ENCODE measurements at regions not wholly inside any gene's neighbourhood (a gene's known extent, or its start where the extent isn't known, plus 50 kb on each side); places are given as distances from the start of the nearest gene placed in this dataset.
"Not testable (repeated sequence)": the region's sequence is repeated elsewhere in the genome, so short reads cannot be mapped to it uniquely, and the experiment has no call there.

DNA sequence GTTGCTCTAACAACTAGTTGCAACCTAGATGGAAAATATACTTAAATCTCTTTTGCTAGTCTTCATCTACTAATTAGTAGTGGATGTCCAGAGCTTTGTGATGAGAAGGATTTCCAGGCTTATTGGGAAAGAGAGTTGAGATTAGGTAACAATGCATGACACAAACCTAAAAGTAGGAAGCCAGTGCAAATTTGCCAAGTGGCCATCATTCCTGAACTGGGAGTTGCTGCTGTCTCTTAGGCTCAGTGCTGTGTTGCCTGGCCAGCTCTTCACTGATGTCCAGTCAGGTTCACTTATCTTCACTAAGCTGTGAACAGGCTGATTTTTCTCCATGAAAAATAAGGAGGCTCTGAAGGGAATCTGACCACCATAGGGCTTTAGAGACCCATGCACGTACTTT lies 105.6 kb upstream of the AMOT start:
- TF ChIP-seq, protein P1, sequence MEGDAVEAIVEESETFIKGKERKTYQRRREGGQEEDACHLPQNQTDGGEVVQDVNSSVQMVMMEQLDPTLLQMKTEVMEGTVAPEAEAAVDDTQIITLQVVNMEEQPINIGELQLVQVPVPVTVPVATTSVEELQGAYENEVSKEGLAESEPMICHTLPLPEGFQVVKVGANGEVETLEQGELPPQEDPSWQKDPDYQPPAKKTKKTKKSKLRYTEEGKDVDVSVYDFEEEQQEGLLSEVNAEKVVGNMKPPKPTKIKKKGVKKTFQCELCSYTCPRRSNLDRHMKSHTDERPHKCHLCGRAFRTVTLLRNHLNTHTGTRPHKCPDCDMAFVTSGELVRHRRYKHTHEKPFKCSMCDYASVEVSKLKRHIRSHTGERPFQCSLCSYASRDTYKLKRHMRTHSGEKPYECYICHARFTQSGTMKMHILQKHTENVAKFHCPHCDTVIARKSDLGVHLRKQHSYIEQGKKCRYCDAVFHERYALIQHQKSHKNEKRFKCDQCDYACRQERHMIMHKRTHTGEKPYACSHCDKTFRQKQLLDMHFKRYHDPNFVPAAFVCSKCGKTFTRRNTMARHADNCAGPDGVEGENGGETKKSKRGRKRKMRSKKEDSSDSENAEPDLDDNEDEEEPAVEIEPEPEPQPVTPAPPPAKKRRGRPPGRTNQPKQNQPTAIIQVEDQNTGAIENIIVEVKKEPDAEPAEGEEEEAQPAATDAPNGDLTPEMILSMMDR (IDR thresholded peaks at IDR 0.05; ENCODE audit: insufficient read depth, low read depth, low read length), result no peak
- H3K4me3 ChIP-seq (ENCODE audit: low read depth, low read length), result no peak overlapping the region
- no peak for DNase-seq (ENCODE audit: low read depth)

DNA sequence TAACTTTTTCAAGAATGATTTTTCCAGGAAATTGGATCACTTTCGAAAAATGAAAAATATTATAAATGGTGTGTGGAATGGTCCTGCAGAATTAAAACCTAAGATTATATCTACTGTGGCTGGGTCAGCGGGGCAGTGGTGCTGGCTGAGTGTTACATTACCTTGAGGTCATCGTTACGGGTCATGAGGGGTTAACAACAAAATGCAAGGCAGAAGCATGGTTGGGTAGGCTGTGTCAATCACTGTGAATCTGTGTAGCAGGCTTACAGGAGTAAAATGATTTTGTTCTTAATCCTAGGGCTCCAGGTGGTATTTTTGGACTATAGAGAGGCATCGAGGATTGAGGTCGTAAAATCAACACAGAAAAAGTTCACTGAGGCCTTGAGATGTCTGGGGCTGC lies 105.2 kb upstream of the AMOT start:
- TF ChIP-seq, protein P1 (IDR thresholded peaks at IDR 0.05; ENCODE audit: insufficient read depth, low read depth, low read length), result no peak
- no peak for DNase-seq (ENCODE audit: low read depth)
- no peak overlapping the region for H3K4me3 ChIP-seq (ENCODE audit: low read depth, low read length)

DNA sequence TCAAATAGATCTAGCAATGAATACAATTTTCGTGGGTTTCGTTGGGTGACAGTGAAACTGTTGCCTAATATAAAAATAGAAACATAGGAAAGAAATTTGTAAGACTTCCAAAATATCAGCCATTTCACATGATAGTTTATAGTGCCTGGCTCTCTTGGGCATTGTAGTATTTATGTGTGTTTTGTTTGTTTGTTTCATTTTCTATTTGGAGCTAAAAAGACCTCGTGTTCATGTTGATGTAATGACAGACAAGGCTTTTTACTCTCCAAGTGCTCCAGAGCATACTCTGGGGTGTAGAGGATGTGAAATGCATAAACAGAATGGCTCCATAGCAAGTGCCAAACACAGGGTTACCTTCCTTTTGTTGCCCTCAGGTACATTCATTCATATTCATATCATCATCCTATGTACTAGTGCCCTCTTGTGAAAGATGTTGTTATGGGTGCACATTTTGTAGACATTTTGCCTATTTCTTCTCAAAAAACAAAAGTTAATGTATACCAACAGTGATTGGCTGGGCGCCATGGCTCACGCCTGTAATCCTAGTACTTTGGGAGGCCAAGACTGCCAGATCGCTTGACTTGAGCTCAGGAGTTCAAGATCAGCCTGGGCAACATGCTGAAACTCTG lies 100.7 kb upstream of the AMOT start:
- DNase-seq (ENCODE audit: low read depth), result no peak
- no peak overlapping the region for H3K4me3 ChIP-seq (ENCODE audit: low read depth, low read length)
- TF ChIP-seq, protein P1 (IDR thresholded peaks at IDR 0.05; ENCODE audit: insufficient read depth, low read depth, low read length), result no peak

- TF ChIP-seq, protein P1 (IDR thresholded peaks at IDR 0.05; ENCODE audit: insufficient read depth, low read depth, low read length), result no peak
- no peak overlapping the region for H3K4me3 ChIP-seq (ENCODE audit: low read depth, low read length)
- no peak for DNase-seq (ENCODE audit: low read depth)
Observed at GRCh38 chrX:112935029-112935428, 94.4 kb upstream of the AMOT start.

- no peak overlapping the region for H3K4me3 ChIP-seq (ENCODE audit: low read depth, low read length)
- DNase-seq (ENCODE audit: low read depth), result no peak
- TF ChIP-seq, protein P1 (IDR thresholded peaks at IDR 0.05; ENCODE audit: insufficient read depth, low read depth, low read length), result no peak
Observed at GRCh38 chrX:112931900-112932299, 91.3 kb upstream of the AMOT start.

DNA sequence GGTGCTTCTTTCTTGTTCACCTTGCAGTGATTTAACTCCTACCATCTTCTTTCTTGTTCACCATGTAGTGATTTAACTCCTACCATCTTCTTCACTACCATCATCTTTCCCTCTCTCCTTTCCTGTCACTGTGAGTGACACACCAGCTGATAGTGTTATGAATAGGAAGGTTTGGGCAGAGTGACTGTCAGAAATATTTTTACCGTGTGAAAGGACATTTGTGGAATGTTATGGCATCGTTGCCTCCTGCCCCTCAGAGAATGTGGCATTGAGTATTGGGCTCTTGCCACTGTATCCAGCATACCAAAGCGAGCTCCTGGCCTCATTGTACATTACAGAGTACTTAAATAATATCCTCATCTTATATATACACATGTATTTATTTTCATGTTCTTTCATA lies 90.8 kb upstream of the AMOT start:
- DNase-seq (ENCODE audit: low read depth), result no peak
- TF ChIP-seq, protein P1 (IDR thresholded peaks at IDR 0.05; ENCODE audit: insufficient read depth, low read depth, low read length), result no peak
- no peak overlapping the region for H3K4me3 ChIP-seq (ENCODE audit: low read depth, low read length)

- not testable (repeated sequence) for DNase-seq (ENCODE audit: low read depth); H3K4me3 ChIP-seq (ENCODE audit: low read depth, low read length)
Observed at GRCh38 chrX:112923381-112923780, 82.8 kb upstream of the AMOT start.
